CD4-positive, alpha-beta T cell treated with Interferon alpha-2 for 1 hour (primary cell): ENCODE measurements at regions not wholly inside any gene's neighbourhood (a gene's known extent, or its start where the extent isn't known, plus 50 kb on each side); places are given as distances from the start of the nearest gene placed in this dataset.

ENCODE experiments used
- DNase-seq, 2 donors: peaks; one replicate each; pipeline ENCODE4 v3.0.0-alpha.2; 2020 to 2022

DNA sequence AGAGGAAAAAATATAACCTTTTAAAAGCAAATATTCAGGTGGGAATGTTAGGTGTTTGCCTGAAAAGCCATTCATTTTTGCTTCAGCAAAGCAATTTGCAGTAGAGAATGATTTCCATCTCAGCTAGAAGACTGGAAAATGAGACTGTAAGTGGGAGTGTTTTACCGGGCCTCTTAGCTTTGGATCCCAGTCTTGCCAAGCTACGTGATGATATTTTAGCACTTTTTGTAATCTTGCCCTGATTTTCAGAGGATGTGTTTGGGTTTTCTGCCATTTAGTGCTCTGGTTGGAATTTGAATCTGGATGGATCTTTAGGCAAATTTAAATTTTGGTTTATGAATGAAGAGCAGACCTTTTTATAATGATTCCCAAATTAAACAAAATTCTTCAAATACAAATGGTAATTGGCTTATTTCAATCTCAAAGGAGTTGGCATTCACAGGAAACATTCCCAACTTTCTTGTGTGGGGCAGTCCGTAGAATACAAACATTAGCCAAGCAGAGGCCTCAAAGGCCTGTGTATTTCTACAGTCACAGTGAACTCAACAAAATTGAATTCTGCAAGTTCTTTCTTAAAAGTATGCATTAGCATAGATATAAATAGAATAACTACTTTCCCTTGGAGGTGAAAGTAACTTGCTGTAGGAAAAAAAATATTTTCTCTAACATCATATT, 646.4 kb downstream of the CDY2B start:
- DNase-seq = no peak

GRCh38 chrY:17231994-17232393, 648.0 kb downstream of the CDY2B start:
- no peak for DNase-seq

DNA sequence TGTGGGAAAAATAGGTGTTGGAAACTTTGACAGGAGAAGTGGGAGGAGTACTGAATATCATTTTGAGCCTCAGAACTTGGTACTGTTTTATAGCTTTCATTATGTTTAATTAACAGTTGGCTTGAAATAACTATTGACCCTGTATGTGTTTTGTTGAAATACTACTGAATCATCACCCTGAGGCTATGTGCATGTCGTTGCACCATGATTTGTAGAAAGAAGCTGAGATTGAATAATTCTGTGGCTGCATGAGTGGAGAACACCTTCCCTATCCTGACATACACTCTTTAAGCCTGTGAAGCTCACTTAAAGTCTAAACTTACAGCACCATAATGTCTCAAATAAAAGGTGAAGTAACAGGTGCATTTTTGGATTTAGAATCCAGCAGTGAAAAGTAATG, 656.5 kb downstream of the CDY2B start:
- no peak for DNase-seq

DNA sequence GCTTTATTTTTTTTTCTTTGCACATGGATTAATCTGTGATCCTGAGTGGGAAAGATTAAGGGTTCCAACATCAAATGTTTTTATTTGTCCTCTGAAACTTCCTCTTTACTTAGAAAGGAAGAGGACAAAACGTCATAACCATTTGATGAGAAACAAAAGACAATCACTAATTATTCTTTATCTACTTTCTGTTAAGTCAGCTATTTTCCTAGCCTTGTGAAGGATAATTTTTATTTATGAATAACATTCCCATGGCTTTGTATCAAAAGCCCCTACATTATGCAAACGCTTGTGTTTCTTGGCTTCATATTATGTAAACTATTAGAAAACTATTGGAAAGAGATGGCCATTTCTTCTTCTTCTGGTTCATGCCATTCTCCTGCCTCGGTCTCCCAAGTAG, 677.6 kb downstream of the CDY2B start:
- DNase-seq = no peak

- no peak for DNase-seq
Measured at GRCh38 chrY:17184299-17184698, 695.7 kb downstream of the CDY2B start.

DNA sequence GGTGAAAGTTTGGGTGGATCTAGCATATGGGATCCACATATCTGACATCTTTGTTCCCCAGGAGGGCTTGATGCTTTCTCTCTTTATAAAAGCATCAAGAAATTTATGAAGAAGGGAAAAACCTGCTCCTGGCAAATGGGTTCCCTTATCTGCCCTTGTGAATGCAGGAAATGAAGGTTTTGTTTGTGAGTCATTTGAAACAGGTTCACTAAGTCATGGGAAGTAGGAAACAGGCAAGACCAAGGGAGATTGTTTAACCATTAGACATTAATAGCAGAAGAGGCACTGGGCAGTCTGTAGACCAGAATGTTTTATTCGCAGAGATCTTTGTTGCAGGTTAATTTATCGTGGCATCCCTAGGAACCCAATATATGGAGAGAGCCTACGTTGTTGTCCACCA, 713.1 kb downstream of the CDY2B start:
- DNase-seq = no peak

DNA sequence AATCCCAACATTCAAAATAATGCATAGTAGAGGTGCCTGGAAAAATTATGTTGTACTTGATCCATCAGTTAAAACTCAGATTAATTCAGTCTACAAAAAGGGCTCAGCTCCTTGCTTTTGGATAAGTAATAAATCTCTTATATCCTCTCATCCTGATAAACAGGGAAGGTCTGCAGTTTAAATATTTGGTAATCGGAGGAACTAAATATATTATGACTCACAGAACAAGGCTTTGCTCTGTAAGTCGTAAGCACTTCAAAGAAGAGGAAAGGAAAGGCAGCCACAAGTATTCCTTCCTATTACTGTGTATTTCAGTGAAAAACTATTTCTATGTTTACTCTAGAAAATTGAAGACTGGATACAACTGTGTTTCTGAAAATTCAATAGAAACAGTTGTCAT, 757.9 kb downstream of the CDY2B start:
- no peak for DNase-seq

DNA sequence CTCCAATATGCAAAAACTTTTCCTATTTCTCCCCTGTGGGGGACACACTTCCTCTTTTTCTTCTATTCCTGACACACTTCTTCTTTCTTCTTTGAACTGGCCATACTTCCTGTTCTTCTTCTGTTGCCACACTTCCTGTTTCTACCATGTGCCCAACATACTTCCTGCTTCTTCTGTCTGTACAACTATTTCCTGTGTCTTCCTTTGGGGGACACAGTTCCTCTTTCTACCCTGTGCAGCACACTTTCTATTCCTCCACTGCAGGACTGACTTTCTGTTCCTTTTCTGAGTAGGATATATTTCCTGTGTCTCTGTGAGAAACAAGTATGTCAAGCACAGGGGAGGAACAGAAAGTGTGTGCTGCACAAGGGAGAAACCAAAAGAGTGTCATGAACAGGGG, 794.7 kb downstream of the CDY2B start:
- DNase-seq = no peak

DNA sequence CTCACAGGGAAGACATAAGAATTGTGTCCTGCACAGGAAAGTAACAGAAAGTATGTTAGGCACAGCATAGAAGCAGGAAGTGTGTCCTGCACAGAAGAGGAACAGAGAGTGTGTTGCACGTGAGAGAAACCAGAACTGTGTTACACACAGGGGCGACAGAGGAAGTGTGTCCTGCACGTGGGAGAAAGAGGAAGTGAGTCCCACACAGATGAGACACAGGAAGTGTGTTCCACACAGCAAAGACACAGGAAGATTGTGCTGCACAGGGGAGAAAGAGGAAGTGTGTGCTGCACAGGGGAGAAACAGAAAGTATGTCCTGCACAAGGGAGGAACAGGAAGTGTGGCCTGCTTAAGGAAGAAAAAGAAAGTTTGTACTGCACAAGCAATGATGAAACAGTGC, 800.1 kb downstream of the CDY2B start:
- DNase-seq = no peak

DNA sequence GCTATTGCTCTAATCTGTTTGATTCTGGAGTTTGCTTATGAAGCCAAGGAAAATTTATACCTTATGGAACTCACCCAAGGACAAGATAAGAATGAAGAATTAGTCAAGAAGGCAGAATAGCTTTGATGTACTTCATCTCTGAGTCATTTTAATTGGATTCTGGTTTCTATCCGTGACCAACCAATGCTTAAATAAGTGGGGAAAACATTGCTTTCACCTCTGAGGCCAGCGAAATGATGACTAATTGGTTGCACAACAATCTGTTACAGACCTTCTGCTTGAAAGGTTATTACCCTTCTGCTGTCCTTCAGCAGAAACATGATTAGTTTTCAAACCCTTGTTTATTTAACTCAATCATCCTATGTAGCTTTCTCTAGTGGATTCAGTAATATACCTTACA, 812.7 kb downstream of the CDY2B start:
- DNase-seq = no peak

- no peak for DNase-seq
Measured at GRCh38 chrY:17053041-17053440, 827.0 kb downstream of the CDY2B start.

- no peak for DNase-seq
Measured at GRCh38 chrY:17050374-17050773, 829.6 kb downstream of the CDY2B start.

DNA sequence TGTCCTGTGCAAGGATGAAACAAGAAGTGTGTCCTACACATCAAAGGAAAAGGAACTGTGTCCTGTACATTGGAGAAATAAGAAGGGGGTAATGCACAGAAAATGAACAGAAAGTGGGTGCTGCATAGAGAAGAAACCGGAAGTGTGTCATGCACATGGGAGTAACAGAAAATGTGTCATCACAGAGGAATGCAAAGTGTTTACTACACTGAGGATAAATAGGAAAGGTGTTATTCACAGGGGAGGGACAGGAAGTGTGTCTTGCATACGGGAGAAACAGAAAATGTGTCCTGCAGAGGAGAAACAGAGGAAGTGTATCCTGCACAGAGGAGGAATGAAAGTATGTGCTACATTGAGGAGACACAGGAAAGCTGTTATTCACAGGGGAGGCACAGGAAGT, 834.9 kb downstream of the CDY2B start:
- no peak for DNase-seq

DNA sequence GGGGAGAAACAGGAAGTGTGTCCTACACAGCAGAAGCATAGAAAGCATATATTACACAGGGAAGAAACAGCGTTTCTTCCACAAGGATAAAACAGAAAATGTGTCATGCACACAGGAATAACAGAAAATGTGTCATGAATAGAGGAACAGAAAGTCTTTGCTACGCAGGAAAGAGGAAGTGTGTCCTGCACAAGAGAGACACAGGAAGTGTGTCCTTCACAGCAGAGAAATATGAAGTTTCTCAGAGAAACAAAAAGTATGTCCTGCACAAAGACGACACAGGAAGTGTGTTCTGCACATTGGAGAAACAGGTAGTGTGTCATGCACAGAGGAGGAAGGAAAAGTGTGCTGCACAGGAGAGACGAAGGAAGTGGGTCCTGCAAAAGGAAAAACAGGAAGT, 835.3 kb downstream of the CDY2B start:
- DNase-seq = no peak

- no peak for DNase-seq
Measured at GRCh38 chrY:17044272-17044671, 835.7 kb downstream of the CDY2B start.

DNA sequence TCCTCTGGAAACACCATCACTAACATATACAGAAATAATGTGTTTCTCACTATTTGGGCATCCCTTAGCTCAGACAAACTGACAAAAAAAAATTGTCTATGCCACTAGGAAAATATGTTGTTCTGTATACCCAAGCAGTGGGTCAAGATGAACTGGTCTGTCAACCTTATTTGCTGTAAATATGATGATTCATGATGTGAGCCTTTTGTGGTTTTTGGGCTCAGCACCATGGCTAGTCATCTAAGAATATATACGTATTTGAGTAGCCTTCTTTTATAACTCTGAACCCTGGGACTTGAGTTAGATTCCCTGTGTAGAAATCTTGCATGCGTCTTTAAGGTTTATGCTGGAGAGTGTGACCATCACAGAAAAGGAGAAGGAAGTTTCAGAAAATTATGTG, 841.6 kb downstream of the CDY2B start:
- DNase-seq = no peak

GRCh38 chrY:17018126-17018525, 861.9 kb downstream of the CDY2B start:
- no peak for DNase-seq

- no peak for DNase-seq
Measured at GRCh38 chrY:16993551-16993950, 886.5 kb downstream of the CDY2B start.

GRCh38 chrY:16981776-16982175, 898.2 kb downstream of the CDY2B start:
- DNase-seq = no peak

GRCh38 chrY:16959071-16959470, 920.9 kb downstream of the CDY2B start:
- no peak for DNase-seq

DNA sequence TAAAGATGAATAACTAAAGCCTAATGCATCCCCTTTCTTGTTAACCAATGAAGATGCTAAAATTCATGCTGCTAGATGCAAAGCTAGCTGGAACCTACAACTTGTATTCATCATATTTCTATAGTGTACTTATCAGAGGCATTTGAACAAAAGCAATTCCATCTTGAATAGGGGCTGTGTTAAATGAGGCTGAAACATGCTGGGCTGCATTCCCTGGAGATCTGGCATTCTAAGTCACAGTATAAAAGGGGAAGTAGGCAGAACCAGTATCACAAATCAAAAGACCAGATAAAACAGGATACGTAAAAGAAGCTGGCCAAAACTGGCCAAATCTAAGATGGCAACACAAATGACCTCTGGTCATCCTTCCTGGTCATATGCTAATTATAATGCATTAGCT, 932.8 kb downstream of the CDY2B start:
- no peak for DNase-seq
